ENCODE measurements at regions not wholly inside any gene's neighbourhood (a gene's known extent, or its start where the extent isn't known, plus 50 kb on each side); places are given as distances from the start of the nearest gene placed in this dataset.

GRCh38 chr11:87384078-87384729 is 346.5 kb downstream of the TMEM135 start:
- no peaks in the 10 kb centered on the region for H3K9me3 ChIP-seq (ENCODE audit: control insufficient read depth, insufficient read depth, low read length)
- H3K9ac ChIP-seq (ENCODE audit: low read depth, low read length) = no peak overlapping the region
- H3K36me3 ChIP-seq (ENCODE audit: insufficient read depth, low read length) = no peaks in the 10 kb centered on the region
- no peaks in the 10 kb centered on the region for H3K4me1 ChIP-seq (ENCODE audit: insufficient read depth, low read length)

GRCh38 chr11:87374038-87374807 is 336.5 kb downstream of the TMEM135 start:
- H3K9ac ChIP-seq (ENCODE audit: low read depth, low read length) = no peak overlapping the region
- H3K4me1 ChIP-seq (ENCODE audit: insufficient read depth, low read length) = peaks cover 14% of the 10 kb centered on the region
- peaks cover 4% of the 10 kb centered on the region; the same call in 1 of the 2 replicates for H3K9me3 ChIP-seq (ENCODE audit: control insufficient read depth, insufficient read depth, low read length)
- H3K36me3 ChIP-seq (ENCODE audit: insufficient read depth, low read length) = no peaks in the 10 kb centered on the region

All from ES-I3 (cell line).